Lung microvascular endothelial cell (primary cell): ENCODE measurements at regions not wholly inside any gene's neighbourhood (a gene's known extent, or its start where the extent isn't known, plus 50 kb on each side); places are given as distances from the start of the nearest gene placed in this dataset.
A peak's percentile ranks its signal among the peaks of the same experiment; 100 is the strongest.
"Not testable (repeated sequence)": the region's sequence is repeated elsewhere in the genome, so short reads cannot be mapped to it uniquely, and the experiment has no call there.

Experiments used
- DNase-seq, 2 donors: peaks; one replicate each; pipeline versions ENCODE4 v3.0.0 to v3.0.0-alpha.2; 2010; ENCODE audit warnings: low read depth in 2 of 2

DNA sequence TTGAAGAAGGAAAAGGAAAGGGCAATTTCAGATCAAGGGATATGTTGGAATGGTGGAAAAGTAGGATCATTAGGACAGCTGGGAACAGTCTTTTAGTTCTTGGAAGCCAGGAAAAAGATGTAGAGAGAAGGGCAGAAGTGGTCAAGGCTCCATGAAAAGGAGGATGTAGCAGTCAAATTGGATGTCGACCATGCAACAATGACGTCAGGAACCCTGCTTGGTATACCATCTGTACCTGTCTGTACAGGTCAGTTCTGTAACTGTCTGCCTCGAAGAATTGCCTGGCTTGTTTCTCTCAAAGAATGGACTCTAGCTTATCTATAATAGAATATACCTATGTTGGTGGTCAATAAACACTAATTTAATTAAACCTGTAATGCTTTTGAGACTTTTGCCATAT is 157.8 kb upstream of the SGO1 start:
- DNase-seq, result no peak

DNA sequence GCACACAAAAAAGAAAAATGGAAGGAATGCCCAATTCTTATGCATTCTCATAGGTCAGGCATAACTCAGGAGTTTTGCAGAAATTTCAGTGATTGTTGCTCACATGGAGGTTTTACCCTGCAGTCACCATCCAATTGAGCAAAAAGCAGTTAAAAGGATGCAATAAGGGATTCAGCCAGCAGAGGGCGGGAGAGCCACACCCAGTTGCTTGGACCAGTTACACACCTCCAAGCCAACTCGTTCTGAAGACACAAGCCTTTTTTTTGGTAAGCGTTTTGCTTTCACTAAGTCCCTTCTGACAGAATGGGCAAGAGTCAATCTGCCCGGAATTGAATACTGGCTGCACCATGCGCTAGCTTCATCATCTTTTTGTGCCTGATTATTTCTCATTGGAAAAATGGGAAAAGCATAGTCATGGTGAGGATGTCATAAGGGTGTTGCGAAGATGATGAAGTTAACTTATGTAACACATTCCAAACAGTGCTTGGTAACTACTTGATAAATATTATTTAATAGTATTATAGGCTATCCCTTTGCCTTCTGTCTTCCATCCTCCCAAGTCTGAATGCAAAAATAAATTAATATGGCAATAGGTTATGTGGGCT is 154.4 kb upstream of the SGO1 start:
- DNase-seq, result peak; percentile 65 to 80

DNA sequence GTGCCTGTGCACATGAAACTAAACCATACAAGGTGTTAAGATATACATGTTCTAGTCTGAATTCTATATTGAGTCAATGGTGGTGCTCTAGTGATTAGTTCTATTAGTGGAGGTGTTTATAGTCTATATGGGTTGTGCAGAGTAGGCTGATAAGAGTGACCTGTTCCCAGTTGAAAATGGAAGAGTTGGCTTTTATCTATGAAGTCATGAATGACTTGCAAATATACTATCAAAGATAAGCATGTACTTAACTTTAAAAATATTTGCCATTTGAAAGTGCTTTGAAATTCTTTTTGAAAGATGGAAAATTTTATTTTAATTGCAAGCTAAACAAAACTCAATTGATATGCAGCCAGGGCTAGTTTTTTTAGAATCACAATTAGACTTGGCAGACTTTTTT is 150.6 kb upstream of the SGO1 start:
- DNase-seq, result no peak

DNA sequence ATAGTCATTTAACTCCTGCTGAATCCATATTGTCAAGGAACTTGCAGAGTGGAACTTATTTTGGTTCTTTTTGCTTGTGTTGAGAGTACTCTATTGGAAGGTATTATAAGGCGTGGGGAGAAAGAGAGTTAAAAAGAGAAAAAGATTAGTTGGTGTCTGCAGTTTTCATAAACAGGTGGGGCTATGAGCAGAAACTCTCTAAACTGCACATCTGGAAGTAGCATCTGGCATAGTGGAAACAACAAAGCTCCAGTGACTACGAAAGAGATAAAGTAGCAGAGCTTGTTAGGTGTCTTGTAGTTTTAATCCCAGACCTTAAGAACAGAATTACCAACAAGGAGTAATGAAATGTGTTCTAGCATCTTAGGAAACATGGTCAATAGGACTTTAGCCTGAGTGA is 148.8 kb upstream of the SGO1 start:
- DNase-seq, result no peak

DNA sequence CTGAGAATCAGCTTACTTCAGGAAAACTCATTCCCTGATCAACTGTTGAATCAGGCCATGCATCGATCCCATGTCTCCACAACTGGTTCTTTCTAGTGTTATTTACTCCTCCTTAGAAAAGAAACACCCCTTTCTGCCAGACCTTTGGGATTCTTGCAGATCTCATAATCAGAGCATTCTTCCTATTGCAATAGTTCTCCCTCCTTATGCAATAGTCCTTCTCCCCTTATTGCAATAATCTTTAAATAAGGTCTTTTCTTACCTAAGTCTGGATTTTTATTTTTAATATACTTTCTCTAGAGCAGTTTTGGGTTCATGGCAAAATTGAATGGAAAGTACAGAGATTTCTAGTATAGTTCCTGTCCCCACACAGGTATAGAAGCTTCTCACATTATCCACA is 141.9 kb upstream of the SGO1 start:
- DNase-seq, result no peak

DNA sequence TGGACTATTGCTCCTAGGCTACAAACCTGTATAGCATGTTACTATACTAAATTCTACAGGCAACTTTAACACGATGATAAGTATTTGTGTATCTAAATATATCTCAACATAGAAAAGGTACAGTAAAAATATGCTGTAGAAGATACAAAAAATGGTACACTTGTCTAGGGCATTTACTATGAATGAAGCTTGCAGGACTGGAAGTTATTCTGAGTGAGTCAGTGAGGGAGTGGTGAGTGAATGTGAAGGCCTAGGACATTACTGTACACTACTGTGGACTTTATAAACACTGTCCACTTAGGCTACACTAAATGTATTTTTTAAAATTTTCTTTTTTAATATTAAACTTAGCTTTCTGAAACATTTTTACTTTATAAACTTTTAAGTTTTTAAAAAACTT is 140.5 kb upstream of the SGO1 start:
- no peak for DNase-seq

DNA sequence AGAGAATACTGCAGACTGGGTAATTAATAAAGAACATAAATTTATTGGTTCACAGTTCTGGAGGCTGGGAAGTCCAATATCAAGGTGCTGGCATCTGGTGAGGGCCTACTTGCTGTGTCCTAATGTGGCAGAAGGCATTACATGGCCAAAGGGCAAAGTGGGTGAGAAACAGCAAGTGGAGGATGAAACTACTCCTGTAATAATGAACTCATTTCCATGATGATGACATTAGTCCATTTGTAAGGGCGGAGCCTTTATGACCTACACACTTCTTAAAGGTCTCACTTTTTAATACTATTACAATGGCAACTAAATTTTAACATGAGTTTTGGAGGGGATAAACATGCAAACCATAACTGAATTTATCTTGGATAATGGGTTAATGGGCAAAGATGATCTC is 139.6 kb upstream of the SGO1 start:
- no peak for DNase-seq

DNA sequence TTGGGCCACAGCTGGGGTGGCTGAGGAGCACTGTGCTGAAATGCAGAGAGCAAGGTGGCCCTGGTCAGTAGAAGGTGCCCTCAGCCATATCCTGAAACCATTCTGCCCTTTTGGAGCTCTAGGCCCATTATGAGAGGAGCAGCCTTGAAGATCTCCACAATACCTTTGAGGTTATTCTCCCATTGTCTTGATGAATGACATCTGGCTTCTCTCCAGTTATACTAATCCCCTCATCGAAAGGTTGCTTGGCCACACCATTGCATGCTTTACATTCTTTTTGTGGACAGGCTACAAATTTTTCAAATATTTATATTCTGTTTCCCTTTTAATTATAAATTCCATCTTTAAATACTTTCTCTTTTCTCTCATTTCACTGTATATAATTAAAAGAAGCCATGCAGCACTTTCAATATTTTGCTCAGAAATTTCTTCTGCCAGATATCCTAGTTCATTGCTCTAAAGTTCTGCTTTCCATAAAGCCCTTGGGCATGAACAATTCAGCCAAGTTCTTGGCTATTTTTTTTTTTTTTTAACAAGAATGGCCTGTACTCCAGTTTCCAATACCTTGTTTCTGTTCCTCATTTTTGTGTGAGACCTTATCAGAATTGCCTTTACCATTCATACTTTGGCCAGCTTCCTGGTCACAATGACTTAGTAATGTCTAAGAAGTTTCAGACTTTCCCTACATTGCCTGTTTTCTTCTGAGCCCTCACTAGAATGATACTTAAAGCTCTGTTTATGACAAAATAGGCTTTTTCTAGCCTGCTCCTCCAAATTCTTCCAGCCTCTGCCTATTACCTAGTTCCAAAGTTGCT is 138.9 kb upstream of the SGO1 start:
- no peak for DNase-seq

DNA sequence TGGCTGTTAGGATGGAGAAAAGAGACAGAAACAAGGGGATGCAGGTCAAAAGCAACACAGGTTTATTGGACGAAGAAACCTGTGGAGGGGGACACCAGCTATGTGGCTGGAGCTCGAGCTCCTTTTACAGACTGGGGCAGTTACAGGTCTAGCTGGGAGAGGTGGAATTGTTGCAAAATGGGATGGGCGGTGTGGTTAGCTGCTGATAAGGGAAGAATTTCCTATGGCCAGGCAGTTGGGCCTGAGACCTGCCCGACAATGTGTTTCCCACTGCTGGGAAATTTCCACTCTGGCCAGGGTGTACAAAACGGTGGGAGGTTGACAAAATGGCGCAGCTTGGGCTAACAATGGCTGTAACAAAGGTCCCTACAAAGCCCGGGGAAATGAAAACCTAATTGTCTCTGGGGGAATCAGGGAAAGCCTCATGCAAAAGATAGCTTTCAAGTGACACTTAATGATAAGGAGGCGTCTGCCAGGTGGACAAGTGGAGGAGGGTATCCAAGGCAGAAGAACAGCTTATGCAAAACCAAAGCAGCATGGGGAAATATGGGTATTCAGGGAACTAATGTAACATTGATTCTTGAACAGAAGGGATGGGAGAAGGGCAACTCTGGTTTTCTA is 137.4 kb upstream of the SGO1 start:
- peak in 1 of 2 donors; percentile 51 for DNase-seq

DNA sequence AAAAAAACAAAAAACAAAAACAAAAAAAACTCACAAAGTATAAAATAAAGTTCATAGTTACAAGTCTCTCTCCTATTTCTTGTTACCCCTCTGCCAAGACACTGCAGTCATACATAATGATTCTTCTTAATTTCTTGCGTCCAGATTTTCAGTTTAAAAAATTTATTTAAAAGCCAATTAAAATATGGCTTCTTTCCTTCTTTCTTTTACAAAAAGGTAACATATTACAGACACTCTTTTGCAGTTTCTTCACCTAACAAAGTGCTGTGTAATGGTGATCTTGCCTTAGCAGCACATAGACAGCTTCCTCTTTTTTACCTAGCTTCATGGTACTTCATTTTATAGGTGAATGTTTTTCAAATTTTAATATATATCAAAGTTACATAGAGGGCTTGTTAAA is 136.1 kb upstream of the SGO1 start:
- DNase-seq, result no peak

DNA sequence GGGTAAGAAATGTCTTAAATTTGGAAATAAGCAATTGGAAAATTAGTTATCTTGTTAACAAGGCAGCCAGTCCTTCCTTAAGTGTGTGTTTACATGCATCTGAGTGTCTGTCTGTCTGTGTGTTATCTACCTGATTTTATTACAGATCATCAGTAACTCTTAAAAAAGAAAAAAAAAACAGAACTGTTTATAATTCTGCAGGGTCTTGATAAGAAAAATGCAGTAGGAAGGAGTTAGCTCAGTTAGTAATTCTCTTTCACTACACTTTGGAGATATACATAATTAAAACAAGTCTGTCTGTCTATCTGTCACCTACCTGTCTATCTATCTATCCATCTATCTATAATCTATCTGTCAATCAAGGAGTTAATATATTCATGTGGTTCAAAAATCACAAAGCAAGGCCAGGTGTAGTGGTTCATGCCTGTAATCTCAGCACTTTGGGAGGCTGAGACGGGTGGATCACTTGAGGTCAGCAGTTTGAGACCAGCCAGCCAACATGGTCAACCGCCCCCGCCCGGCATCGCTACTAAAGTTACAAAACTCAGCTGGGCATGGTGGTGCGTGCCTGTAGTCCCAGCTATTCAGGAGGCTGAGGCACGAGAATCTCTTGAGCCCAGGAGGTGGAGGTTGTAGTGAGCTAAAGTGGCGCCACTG is 135.5 kb upstream of the SGO1 start:
- DNase-seq, result no peak

DNA sequence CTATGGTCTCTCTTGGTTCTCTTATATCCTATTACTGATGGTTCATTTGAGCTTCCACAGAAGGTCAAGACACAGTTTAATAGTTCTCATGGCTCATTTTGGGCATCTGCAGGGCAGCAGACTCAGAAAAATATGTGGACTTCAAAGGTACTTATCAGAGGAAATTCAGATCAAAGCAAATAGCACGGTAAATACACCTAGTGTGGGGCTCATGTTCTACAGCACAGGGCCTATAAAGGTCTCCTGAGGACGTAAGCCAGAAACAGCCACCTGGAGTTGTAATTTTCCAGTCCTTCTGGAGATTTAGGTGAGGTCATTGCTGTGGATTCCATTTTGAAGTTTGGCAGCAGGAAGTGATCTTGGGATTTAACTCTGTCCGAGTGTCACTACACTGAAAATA is 134.5 kb upstream of the SGO1 start:
- DNase-seq, result no peak

DNA sequence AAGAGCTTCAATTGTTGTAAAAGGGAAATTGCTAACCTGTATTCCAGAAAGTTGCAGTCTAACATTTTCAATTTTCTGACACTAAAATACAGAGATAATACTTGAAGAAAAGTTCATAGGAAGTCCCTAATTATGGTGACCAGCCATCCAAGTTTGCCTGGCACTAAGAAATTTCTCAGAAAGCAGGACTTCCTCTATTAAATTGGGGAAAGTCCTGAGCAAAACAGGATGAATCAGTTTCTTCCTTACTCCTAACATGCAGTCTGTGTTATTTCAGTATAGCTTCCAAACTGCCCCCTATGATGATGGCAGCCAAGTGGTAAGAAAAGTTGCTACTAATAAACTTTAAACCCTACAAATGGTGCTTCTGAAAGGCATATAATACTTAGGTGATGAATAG is 133.5 kb upstream of the SGO1 start:
- no peak for DNase-seq

DNA sequence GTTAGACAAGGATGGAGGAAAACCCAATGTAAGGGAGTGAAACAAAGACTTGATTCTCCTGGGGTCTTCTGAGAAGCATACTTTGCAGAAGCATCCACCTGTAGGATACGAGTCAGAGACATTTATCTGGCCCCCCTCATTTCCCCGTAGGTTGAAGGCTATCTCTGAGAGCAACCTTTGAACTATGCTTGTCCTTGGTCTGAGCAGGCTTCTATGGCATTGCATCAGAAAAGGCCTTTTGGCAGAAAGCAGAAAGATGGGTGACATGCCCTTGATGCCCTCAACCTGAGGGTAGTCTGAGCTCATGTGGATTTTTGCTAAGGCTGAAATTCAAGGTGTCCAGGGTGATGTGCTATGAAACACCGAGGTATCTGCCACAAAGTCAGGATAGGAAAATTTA is 131.6 kb upstream of the SGO1 start:
- DNase-seq, result no peak

DNA sequence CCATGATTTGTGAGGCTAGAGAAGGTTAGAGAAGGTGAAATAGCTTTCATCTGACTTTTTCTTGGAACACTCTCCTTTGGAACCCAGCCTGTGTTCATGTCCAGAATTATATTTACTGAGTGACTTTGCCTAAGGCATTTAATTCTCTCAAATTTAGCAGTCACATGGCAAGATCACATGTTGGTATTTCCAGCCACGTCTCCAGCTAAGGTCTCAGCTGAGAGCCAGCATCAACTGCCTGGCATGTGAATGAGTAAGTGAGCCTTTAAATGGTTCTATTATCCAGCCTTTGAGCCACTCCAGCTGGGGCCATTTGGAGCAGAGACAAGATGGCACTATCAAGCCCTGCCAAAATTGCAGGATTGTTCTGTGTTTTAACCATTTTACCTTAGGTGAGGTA is 130.2 kb upstream of the SGO1 start:
- no peak for DNase-seq

DNA sequence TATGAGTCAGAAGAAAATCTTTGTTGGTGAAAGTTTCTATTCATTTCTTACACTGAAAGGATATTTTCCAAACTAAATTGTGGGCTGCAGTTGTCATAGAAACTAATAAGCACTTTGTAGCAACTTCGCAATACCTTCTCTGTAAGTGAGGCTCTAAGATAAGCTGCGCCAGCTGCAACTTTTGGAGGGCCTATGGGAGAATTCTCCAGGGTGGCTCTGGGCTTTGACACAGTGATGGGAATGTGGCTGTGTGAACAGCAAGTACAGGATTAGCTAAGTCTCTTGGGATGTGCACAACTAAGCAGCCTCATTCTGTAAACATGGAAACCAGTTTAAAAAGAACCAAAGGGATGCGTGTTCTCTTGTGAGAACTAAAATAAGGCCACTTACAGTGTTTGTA is 124.6 kb upstream of the SGO1 start:
- DNase-seq, result no peak

DNA sequence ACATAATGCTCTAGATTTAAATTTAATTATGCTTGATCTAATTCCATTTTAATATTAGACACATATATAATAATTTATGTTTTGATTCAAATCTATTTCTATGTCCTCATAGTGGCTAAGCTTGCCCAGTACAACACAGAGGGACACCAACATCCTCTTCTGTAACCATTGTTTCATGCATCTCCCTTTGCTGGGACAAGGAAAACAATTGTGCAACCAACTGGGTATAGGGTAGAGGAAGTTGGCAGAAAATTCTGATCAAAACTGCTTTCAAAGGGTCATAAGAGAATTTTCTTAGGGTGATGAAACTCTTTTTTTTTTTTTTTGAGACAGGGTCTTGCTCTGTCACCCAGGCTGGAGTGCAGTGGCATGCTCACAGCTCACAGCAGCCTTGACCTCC is 121.4 kb upstream of the SGO1 start:
- DNase-seq, result no peak

DNA sequence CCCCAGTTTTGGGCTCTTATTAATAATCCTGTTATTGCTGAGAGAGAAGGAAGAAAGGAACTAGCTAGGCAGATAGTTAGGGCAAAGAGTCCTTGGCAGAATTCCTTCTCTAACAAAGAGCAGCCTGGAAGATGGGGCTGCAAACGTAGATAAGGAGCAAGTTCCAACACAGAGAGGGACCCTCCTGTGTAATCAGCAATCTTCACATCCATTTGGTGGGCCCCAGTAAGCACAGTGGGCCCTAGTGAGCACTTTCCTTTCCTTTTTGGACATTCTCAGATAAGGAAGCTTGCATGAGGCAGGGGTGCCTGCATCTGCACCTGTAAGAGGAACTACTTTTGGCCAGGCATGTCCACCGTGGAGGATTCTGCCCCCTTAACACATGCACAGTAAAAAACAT is 119.6 kb upstream of the SGO1 start:
- no peak for DNase-seq

DNA sequence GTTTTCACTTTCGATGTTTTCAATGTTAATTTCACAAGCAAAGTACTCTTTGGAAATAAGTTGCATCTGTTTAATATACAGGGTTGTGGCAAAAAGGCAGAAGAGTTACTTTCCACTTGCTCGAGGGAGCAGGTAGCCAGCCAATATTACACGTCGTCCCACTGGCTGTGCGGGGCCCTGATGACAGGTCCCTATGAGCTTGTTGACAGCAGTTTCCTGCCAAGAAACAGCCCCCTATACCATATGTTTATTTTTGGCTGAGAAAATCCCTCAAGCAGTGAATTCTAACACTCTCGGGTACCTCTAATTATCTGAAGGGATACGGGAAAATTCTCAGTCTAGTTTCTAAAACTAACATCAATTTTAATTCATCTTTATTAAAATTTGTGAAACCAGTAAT is 116.8 kb upstream of the SGO1 start:
- no peak for DNase-seq

DNA sequence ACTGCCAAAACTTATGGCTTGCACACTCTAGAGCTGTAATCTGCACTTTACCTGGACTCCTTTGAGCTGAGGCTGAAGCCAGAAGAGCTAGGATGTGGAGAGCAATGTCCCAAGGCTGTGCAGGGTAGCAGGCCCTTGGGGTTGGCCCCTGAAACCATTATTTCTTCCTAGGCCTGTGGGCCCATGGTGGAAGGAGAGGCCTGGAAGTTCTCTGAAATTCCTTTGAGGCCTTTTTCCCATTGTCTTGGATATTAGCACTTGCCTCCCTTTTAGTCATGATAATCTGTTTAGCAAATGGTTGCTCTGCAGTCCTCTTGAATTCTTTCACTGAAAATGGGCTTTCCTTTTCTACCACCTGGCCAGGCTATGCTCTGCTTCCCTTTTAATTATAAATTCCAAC is 102.0 kb upstream of the SGO1 start:
- no peak for DNase-seq

DNA sequence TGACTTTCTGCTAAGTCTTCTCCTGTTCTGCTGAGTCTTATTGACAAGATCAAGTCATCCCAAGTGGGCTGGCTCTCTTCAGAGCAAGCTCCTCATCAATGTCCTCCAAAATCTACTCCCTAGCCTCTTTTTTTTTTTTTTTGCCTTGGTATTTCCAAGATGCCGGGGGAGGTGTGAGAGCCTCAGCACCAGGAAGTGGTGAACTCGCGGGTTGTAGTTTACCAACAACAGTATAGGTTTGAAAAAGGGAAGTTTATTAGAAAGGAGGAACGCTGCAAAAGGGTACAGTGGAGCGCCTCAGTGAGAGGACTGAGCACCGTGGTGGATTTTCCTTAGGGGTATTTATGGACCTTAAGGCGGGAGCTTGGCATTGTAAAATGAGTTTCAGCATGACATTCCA is 94.3 kb upstream of the SGO1 start:
- DNase-seq, result no peak

DNA sequence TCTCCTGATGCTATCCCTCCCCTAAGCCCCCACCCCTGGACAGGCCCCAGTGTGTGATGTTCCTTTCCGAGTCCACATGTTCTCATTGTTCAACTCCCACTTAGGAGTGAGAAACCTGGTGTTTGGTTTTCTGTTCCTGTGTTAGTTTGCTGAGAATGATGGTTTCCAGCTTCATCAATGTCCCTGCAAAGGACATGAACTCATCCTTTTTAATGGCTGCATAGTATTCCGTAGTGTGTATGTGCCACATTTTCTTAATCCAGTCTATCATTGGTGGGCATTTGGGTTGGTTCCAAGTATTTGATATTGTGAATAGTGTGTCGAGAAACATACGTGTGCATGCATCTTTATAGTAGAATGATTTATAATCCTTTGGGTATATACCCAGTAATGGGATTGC is 80.0 kb upstream of the SGO1 start:
- DNase-seq, result not testable (repeated sequence)
